Astrocyte (in vitro differentiated cells and primary cell): ENCODE measurements at regions not wholly inside any gene's neighbourhood (a gene's known extent, or its start where the extent isn't known, plus 50 kb on each side); places are given as distances from the start of the nearest gene placed in this dataset.

ENCODE experiments used
- DNase-seq: peaks from one replicate; pipeline ENCODE4 v3.0.0-alpha.2; 2010; ENCODE audit warnings: low read depth
- FAIRE-seq: peaks from 2 replicates; lab custom pipeline; 2011; peaks lifted over from hg19 to GRCh38; lab: Jason Lieb, UNC
- H2AFZ ChIP-seq: 2 replicates; pipeline ENCODE4 v1.6.0; 2012; ENCODE audit warnings: low read depth, low read length, inconsistent platforms
- H3K27ac ChIP-seq: 2 replicates; pipeline ENCODE4 v1.5.1; 2011; ENCODE audit warnings: low read depth, low read length, inconsistent platforms
- H3K27me3 ChIP-seq: 2 replicates; pipeline ENCODE4 v1.6.0; 2011; ENCODE audit warnings: low read length, inconsistent platforms; ENCODE audit not compliant: insufficient read depth
- H3K36me3 ChIP-seq: 2 replicates; pipeline ENCODE4 v1.5.1; 2011; ENCODE audit warnings: low read length, inconsistent platforms; ENCODE audit not compliant: insufficient read depth
- H3K4me1 ChIP-seq: 2 replicates; pipeline ENCODE4 v1.5.1; 2011; ENCODE audit warnings: low read length, inconsistent platforms; ENCODE audit not compliant: insufficient read depth
- H3K4me2 ChIP-seq: 2 replicates; pipeline ENCODE4 v1.6.0; 2012; ENCODE audit warnings: low read length, inconsistent platforms
- H3K4me3 ChIP-seq: 2 replicates; pipeline ENCODE4 v1.5.1; 2011; ENCODE audit warnings: low read depth, mild to moderate bottlenecking, low read length, inconsistent platforms; ENCODE audit not compliant: insufficient read depth
- H3K79me2 ChIP-seq: 2 replicates; pipeline ENCODE4 v1.6.0; 2012; ENCODE audit warnings: mild to moderate bottlenecking, low read length, inconsistent platforms; ENCODE audit not compliant: insufficient read depth
- H3K9ac ChIP-seq: 2 replicates; pipeline ENCODE4 v1.6.0; 2012; ENCODE audit warnings: mild to moderate bottlenecking, low read length, inconsistent platforms
- H3K9me3 ChIP-seq: 2 replicates; pipeline ENCODE4 v1.5.1; 2012; ENCODE audit warnings: low read depth, mild to moderate bottlenecking, low read length, inconsistent platforms; ENCODE audit not compliant: insufficient read depth
- H4K20me1 ChIP-seq: 2 replicates; pipeline ENCODE4 v1.6.0; 2012; ENCODE audit warnings: low read length, inconsistent platforms; ENCODE audit not compliant: insufficient read depth
- H3K27ac Mint-ChIP-seq: one replicate; pipeline ENCODE4 v1.8.0; 2021; ENCODE audit warnings: mild to moderate bottlenecking, mixed read lengths; ENCODE audit not compliant: unreplicated experiment
- H3K27me3 Mint-ChIP-seq: one replicate; pipeline ENCODE4 v1.8.0; 2021; ENCODE audit warnings: low read depth, mixed read lengths; ENCODE audit not compliant: unreplicated experiment
- H3K36me3 Mint-ChIP-seq: one replicate; pipeline ENCODE4 v1.8.0; 2021; ENCODE audit warnings: low read depth, mixed read lengths; ENCODE audit not compliant: unreplicated experiment
- H3K4me1 Mint-ChIP-seq: one replicate; pipeline ENCODE4 v1.8.0; 2021; ENCODE audit warnings: low read depth, mixed read lengths; ENCODE audit not compliant: unreplicated experiment
- H3K4me3 Mint-ChIP-seq: one replicate; pipeline ENCODE4 v1.8.0; 2021; ENCODE audit warnings: mild to moderate bottlenecking, moderate library complexity, mixed read lengths; ENCODE audit not compliant: unreplicated experiment
- H3K9me3 Mint-ChIP-seq: one replicate; pipeline ENCODE4 v1.8.0; 2021; ENCODE audit warnings: mild to moderate bottlenecking, mixed read lengths; ENCODE audit not compliant: unreplicated experiment
- EZH2 ChIP-seq: IDR thresholded peaks from 2 replicates; pipeline ENCODE4 v1.6.1; 2012; ENCODE audit warnings: mild to moderate bottlenecking, low read length, inconsistent platforms; ENCODE audit not compliant: insufficient read depth
- TF ChIP-seq, protein P1 (sequence below): IDR thresholded peaks from 2 replicates; pipeline ENCODE4 v1.5.1; 2011; ENCODE audit warnings: low read depth, mild to moderate bottlenecking, inconsistent platforms, low read length, moderate library complexity; ENCODE audit not compliant: insufficient read depth

DNA sequence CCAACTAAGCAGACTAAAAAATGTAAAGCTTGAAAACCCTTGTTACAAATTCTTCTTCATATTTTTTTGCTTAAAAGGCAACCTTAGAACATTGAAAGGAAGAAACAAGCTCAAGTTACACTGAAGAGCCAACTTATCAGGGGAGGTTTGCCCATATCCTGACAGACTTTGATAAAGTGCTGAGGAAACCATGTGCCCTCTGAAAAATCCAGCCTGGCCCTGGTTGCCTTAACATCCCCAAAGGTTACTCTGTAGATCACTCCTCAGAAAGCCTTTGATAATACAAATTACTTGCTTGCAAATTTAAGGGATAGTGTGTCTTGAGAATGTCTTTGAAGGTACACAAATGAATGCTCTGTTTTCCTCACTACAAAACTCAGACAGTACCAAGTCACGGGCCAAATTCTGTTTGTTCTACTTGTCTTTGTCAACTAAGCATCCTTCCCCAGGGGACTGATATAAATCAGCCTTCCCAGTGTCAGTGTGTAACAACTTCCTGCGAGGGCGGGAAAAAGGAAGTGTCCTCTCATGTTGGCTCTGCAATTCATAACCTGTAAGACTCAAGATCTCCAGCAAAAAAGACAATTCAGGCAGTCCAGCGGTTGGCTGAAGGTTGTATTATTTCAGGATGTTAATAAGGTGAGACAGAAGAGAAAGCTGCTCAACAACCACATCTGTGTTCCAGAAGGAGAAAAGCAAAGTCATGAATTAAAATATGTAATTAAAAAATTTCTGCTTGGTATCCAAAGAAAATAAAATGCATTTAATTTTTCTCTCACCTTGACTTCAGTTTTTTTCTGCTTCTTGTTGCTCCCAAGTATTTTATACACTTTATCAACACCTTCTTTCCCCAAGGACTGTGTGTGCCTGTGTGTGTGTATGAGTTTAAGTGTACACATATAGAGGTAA is 199.9 kb downstream of the PIK3R1 start:
- H3K79me2 ChIP-seq = no peaks in the 10 kb centered on the region
- H3K27me3 ChIP-seq = no peaks in the 10 kb centered on the region
- Mint-ChIP-seq H3K9me3 (no peaks in the 10 kb centered on the region), H3K4me3 (no peak overlapping the region), H3K36me3 (no peaks in the 10 kb centered on the region), H3K27ac (no peak overlapping the region), H3K4me1 (peaks cover 27% of the 10 kb centered on the region), H3K27me3 (no peaks in the 10 kb centered on the region)
- no peak overlapping the region for H3K4me2 ChIP-seq
- peaks cover 6% of the 10 kb centered on the region for H3K4me1 ChIP-seq
- no peak overlapping the region for H3K27ac ChIP-seq
- no peak overlapping the region for H3K9ac ChIP-seq
- DNase-seq (no peak), FAIRE-seq (no peak)
- no peaks in the 10 kb centered on the region for H3K9me3 ChIP-seq
- H3K4me3 ChIP-seq = no peak overlapping the region
- no peaks in the 10 kb centered on the region for H3K36me3 ChIP-seq
- no peak overlapping the region for H2AFZ ChIP-seq
- H4K20me1 ChIP-seq = no peaks in the 10 kb centered on the region
- TF ChIP-seq EZH2 = no peak
- TF ChIP-seq, protein P1, sequence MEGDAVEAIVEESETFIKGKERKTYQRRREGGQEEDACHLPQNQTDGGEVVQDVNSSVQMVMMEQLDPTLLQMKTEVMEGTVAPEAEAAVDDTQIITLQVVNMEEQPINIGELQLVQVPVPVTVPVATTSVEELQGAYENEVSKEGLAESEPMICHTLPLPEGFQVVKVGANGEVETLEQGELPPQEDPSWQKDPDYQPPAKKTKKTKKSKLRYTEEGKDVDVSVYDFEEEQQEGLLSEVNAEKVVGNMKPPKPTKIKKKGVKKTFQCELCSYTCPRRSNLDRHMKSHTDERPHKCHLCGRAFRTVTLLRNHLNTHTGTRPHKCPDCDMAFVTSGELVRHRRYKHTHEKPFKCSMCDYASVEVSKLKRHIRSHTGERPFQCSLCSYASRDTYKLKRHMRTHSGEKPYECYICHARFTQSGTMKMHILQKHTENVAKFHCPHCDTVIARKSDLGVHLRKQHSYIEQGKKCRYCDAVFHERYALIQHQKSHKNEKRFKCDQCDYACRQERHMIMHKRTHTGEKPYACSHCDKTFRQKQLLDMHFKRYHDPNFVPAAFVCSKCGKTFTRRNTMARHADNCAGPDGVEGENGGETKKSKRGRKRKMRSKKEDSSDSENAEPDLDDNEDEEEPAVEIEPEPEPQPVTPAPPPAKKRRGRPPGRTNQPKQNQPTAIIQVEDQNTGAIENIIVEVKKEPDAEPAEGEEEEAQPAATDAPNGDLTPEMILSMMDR = no peak

DNA sequence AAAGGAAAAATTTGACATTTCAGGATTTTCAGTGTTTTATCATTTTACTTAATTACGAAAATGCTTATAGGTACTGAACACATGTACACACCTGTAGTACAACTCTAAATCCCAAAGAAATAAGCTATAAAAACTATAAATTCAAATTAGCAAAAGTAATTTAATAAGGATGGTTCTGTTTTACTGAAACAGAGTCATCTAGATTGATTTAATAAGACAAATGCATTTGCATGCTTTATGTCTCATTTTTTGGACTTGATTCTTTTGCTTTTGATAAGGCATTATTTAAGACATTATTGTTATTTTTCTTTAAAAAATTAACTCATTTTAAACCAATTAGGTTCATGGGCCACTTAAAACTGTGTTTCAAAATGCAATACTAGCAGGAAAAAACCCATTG is 201.2 kb downstream of the PIK3R1 start:
- Histone ChIP-seq H3K36me3 (no peaks in the 10 kb centered on the region), H3K79me2 (no peaks in the 10 kb centered on the region), H3K27ac (no peak overlapping the region), H2AFZ (no peak overlapping the region), H3K27me3 (no peaks in the 10 kb centered on the region), H3K4me1 (peaks cover 6% of the 10 kb centered on the region), H3K9me3 (no peaks in the 10 kb centered on the region), H3K4me2 (no peak overlapping the region), H3K4me3 (no peak overlapping the region), H4K20me1 (no peaks in the 10 kb centered on the region), H3K9ac (no peak overlapping the region)
- Mint-ChIP-seq H3K36me3 (no peaks in the 10 kb centered on the region), H3K4me3 (no peak overlapping the region), H3K4me1 (peaks cover 29% of the 10 kb centered on the region), H3K9me3 (no peaks in the 10 kb centered on the region), H3K27ac (no peak overlapping the region), H3K27me3 (no peaks in the 10 kb centered on the region)
- DNase-seq (no peak), FAIRE-seq (no peak)
- no peak for TF ChIP-seq EZH2
- TF ChIP-seq, protein P1 = no peak

DNA sequence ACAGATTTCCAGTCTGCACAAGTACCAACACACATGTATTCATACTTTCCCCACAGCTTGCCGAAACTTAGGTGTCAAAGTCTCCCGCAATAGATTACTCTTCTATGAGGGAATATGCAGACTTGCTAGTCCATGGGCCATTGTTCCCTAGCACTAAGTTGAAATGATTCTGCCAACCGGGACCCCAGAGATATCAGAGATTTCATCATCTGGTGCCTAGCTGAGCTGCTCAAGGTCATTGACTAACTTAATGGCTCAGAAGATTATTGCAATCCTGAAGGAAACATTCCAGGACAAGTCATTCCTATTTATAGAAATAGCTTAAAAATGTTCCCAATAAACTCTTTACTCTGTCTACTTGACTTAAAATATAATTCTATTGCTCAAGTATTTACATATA is 202.6 kb downstream of the PIK3R1 start:
- no peaks in the 10 kb centered on the region for H4K20me1 ChIP-seq
- FAIRE-seq = no peak
- H3K27ac Mint-ChIP-seq = peak overlapping the region; percentile 72
- H3K9me3 ChIP-seq = no peaks in the 10 kb centered on the region
- no peaks in the 10 kb centered on the region for H3K27me3 Mint-ChIP-seq
- no peaks in the 10 kb centered on the region for H3K36me3 ChIP-seq
- no peak overlapping the region for H2AFZ ChIP-seq
- no peak overlapping the region for H3K9ac ChIP-seq
- H3K4me3 Mint-ChIP-seq = no peak overlapping the region
- no peaks in the 10 kb centered on the region for H3K9me3 Mint-ChIP-seq
- H3K27ac ChIP-seq = no peak overlapping the region
- H3K79me2 ChIP-seq = no peaks in the 10 kb centered on the region
- H3K4me2 ChIP-seq = no peak overlapping the region
- no peak for DNase-seq
- H3K4me3 ChIP-seq = no peak overlapping the region
- TF ChIP-seq EZH2 = no peak
- TF ChIP-seq, protein P1 = no peak
- peaks cover 35% of the 10 kb centered on the region for H3K4me1 Mint-ChIP-seq
- H3K4me1 ChIP-seq = peaks cover 6% of the 10 kb centered on the region
- H3K36me3 Mint-ChIP-seq = no peaks in the 10 kb centered on the region
- no peaks in the 10 kb centered on the region for H3K27me3 ChIP-seq
